ENCODE measurements at regions not wholly inside any gene's neighbourhood (a gene's known extent, or its start where the extent isn't known, plus 50 kb on each side); places are given as distances from the start of the nearest gene placed in this dataset.
"Not testable (repeated sequence)": the region's sequence is repeated elsewhere in the genome, so short reads cannot be mapped to it uniquely, and the experiment has no call there.

- Histone ChIP-seq H3K9me3 (no peaks in the 10 kb centered on the region), H3K4me3 (no peak overlapping the region), H3K27me3 (no peaks in the 10 kb centered on the region), H3K4me1 (no peaks in the 10 kb centered on the region), H3K36me3 (no peaks in the 10 kb centered on the region), H3K27ac (no peak overlapping the region)
- WGBS, 2 donors, result 95 to 96% methylated on average over 8 of the region's 8 CpGs
- TF ChIP-seq POLR2A (IDR thresholded peaks at IDR 0.05) (no peak), EP300 (IDR thresholded peaks at IDR 0.05) (no peak), CTCF (IDR thresholded peaks at IDR 0.05) (no peak), POLR2AphosphoS5 (IDR thresholded peaks at IDR 0.05) (no peak)
- intact Hi-C loops (cut with DNase I), result no loop called here
- no peak for DNase-seq
Observed at GRCh38 chrX:80929251-80929650, 119.6 kb upstream of the BRWD3 start.

GRCh38 chrX:80917919-80918318 lies 108.2 kb upstream of the BRWD3 start:
- DNase-seq, result no peak
- H3K27ac ChIP-seq, result no peak overlapping the region
- H3K27me3 ChIP-seq, result no peaks in the 10 kb centered on the region
- TF ChIP-seq POLR2AphosphoS5 (IDR thresholded peaks at IDR 0.05), result no peak
- TF ChIP-seq EP300 (IDR thresholded peaks at IDR 0.05), result no peak
- no peak for TF ChIP-seq POLR2A (IDR thresholded peaks at IDR 0.05)
- no peak for TF ChIP-seq CTCF (IDR thresholded peaks at IDR 0.05)
- H3K9me3 ChIP-seq, result no peaks in the 10 kb centered on the region
- WGBS, 2 donors, result 63 to 85% methylated on average over 1 of the region's 1 CpG
- no peak overlapping the region for H3K4me3 ChIP-seq
- H3K4me1 ChIP-seq, result no peaks in the 10 kb centered on the region
- intact Hi-C loops (cut with DNase I), result no loop called here
- H3K36me3 ChIP-seq, result no peaks in the 10 kb centered on the region

GRCh38 chrX:80912351-80912750 lies 102.7 kb upstream of the BRWD3 start:
- WGBS, 2 donors, result 88 to 93% methylated on average over 2 of the region's 2 CpGs
- H3K36me3 ChIP-seq; H3K9me3 ChIP-seq; H3K27me3 ChIP-seq; DNase-seq; H3K4me3 ChIP-seq; intact Hi-C loops (cut with DNase I); H3K4me1 ChIP-seq; H3K27ac ChIP-seq: not testable (repeated sequence)

- intact Hi-C loops (cut with DNase I), result no loop called here
- TF ChIP-seq POLR2AphosphoS5 (IDR thresholded peaks at IDR 0.05) (no peak), POLR2A (IDR thresholded peaks at IDR 0.05) (no peak), CTCF (IDR thresholded peaks at IDR 0.05) (no peak), EP300 (IDR thresholded peaks at IDR 0.05) (no peak)
- Histone ChIP-seq H3K36me3 (no peaks in the 10 kb centered on the region), H3K4me3 (no peak overlapping the region), H3K27ac (no peak overlapping the region), H3K27me3 (no peaks in the 10 kb centered on the region), H3K4me1 (peaks cover 0 to 3% (median 0%) of the 10 kb centered on the region in 4 donors), H3K9me3 (no peaks in the 10 kb centered on the region)
- WGBS, 2 donors, result 15 to 38% methylated on average over 1 of the region's 1 CpG
- DNase-seq, result no peak
Observed at GRCh38 chrX:80879916-80880315, 70.2 kb upstream of the BRWD3 start.

GRCh38 chrX:80879143-80879542 lies 69.5 kb upstream of the BRWD3 start:
- H3K4me3 ChIP-seq, result no peak overlapping the region
- intact Hi-C loops (cut with DNase I), result no loop called here
- H3K9me3 ChIP-seq, result no peaks in the 10 kb centered on the region
- TF ChIP-seq POLR2A (IDR thresholded peaks at IDR 0.05), result no peak
- TF ChIP-seq CTCF (IDR thresholded peaks at IDR 0.05), result no peak
- TF ChIP-seq EP300 (IDR thresholded peaks at IDR 0.05), result no peak
- H3K27me3 ChIP-seq, result no peaks in the 10 kb centered on the region
- peaks cover 0 to 3% (median 0%) of the 10 kb centered on the region in 4 donors for H3K4me1 ChIP-seq
- H3K36me3 ChIP-seq, result no peaks in the 10 kb centered on the region
- H3K27ac ChIP-seq, result no peak overlapping the region
- no peak for DNase-seq
- 86 to 91% methylated on average over 1 of the region's 1 CpG for WGBS, 2 donors
